Cardiac fibroblast (primary cell): ENCODE measurements at regions not wholly inside any gene's neighbourhood (a gene's known extent, or its start where the extent isn't known, plus 50 kb on each side); places are given as distances from the start of the nearest gene placed in this dataset.

ENCODE experiments used
- DNase-seq, 2 donors: peaks; one replicate each; pipeline versions ENCODE4 v3.0.0 to v3.0.0-alpha.2; 2010; ENCODE audit warnings: low read depth in 2 of 2
- H3K4me3 ChIP-seq, 2 donors: replicated peaks in 1 of 2; 1 replicate in 1 of 2; 2 replicates in 1 of 2; pipeline ENCODE4 v1.5.1; 2011; ENCODE audit warnings: low read depth in 2 of 2, low read length in 2 of 2, mild to moderate bottlenecking in 2 of 2, moderate library complexity in 1 of 2
- CTCF ChIP-seq: IDR thresholded peaks from one replicate; pipeline ENCODE4 v1.5.1; 2011; ENCODE audit warnings: low read depth, mild to moderate bottlenecking, low read length, inconsistent platforms

GRCh38 chr1:13892198-13892597 lies 192.2 kb downstream of the PRDM2 start:
- TF ChIP-seq CTCF = no peak
- H3K4me3 ChIP-seq = no peak overlapping the region
- DNase-seq = no peak

GRCh38 chr1:13892671-13893325 lies 192.8 kb downstream of the PRDM2 start:
- DNase-seq = peak in 1 of 2 donors; percentile 6
- peak overlapping the region; percentile 40 to 41 for H3K4me3 ChIP-seq
- no peak for TF ChIP-seq CTCF

GRCh38 chr1:13893409-13893821 lies 193.4 kb downstream of the PRDM2 start:
- peak overlapping the region; percentile 40 to 41 for H3K4me3 ChIP-seq
- no peak for DNase-seq

GRCh38 chr1:13896932-13897331 lies 196.9 kb downstream of the PRDM2 start:
- DNase-seq = no peak
- no peak for TF ChIP-seq CTCF
- no peak overlapping the region for H3K4me3 ChIP-seq

More at GRCh38 chr1:13893409-13893821, 193.4 kb downstream of the PRDM2 start:
- no peak for TF ChIP-seq CTCF

- no peak overlapping the region for H3K4me3 ChIP-seq
- no peak for DNase-seq
- TF ChIP-seq CTCF = no peak
Measured at GRCh38 chr1:13898406-13898805, 198.4 kb downstream of the PRDM2 start.

- DNase-seq = peak; percentile 52 to 82
- H3K4me3 ChIP-seq = no peak overlapping the region
- no peak for TF ChIP-seq CTCF
Measured at GRCh38 chr1:13899856-13900255, 199.9 kb downstream of the PRDM2 start.

- no peak for TF ChIP-seq CTCF
- H3K4me3 ChIP-seq = no peak overlapping the region
- peak in 1 of 2 donors; percentile 53 for DNase-seq
Measured at GRCh38 chr1:13900583-13900982, 200.6 kb downstream of the PRDM2 start.
